Lung (tissue), 11 donors: ENCODE measurements at regions not wholly inside any gene's neighbourhood (a gene's known extent, or its start where the extent isn't known, plus 50 kb on each side); places are given as distances from the start of the nearest gene placed in this dataset.
A peak's percentile ranks its signal among the peaks of the same experiment; 100 is the strongest.

ENCODE experiments used
- ATAC-seq: fragments of 200-7000 bp; cut with Tn5 transposase; one replicate; pipeline ENCODE4 v1.9.1; 2020; ENCODE audit warnings: moderate number of reproducible peaks; ENCODE audit not compliant: insufficient read depth, low FRiP score
- DNase-seq, 3 donors: peaks; one replicate each; pipeline ENCODE4 v3.0.0-alpha.2; 2013 to 2017
- H3K27ac ChIP-seq, 2 donors: one replicate each; pipeline ENCODE4 v1.5.1; 2013; ENCODE audit warnings: mild to moderate bottlenecking in 2 of 2, moderate library complexity in 2 of 2, control low read depth in 1 of 2, inconsistent platforms in 1 of 2, low read depth in 1 of 2, low read length in 1 of 2
- H3K27me3 ChIP-seq, 3 donors: one replicate each; pipeline ENCODE4 v1.5.1; 2013; ENCODE audit warnings: low read length in 2 of 3; ENCODE audit not compliant: control insufficient read depth in 3 of 3, insufficient read depth in 3 of 3
- H3K36me3 ChIP-seq, 4 donors: one replicate each; pipeline ENCODE4 v1.5.1; 2013; ENCODE audit warnings: low read length in 4 of 4, mild to moderate bottlenecking in 1 of 4, moderate library complexity in 1 of 4; ENCODE audit not compliant: control insufficient read depth in 4 of 4, insufficient read depth in 4 of 4
- H3K4me1 ChIP-seq, 5 donors: one replicate each; pipeline ENCODE4 v1.5.1; 2013; ENCODE audit warnings: low read length in 5 of 5, mild to moderate bottlenecking in 2 of 5, moderate library complexity in 1 of 5; ENCODE audit not compliant: control insufficient read depth in 5 of 5, insufficient read depth in 5 of 5
- H3K4me3 ChIP-seq: one replicate; pipeline ENCODE4 v1.5.1; 2013; ENCODE audit warnings: mild to moderate bottlenecking, control low read depth, moderate library complexity
- H3K9ac ChIP-seq, 2 donors: one replicate each; pipeline ENCODE4 v1.5.1; 2013; ENCODE audit warnings: low read length in 2 of 2, control low read depth in 1 of 2; ENCODE audit not compliant: insufficient read depth in 1 of 2
- H3K9me3 ChIP-seq, 4 donors: one replicate each; pipeline ENCODE4 v1.5.1; 2013; ENCODE audit warnings: low read length in 3 of 4, mild to moderate bottlenecking in 1 of 4, moderate library complexity in 1 of 4; ENCODE audit not compliant: control insufficient read depth in 4 of 4, insufficient read depth in 3 of 4
- CTCF ChIP-seq: IDR thresholded peaks from 2 replicates; pipeline ENCODE4 v1.5.1; 2012; ENCODE audit warnings: mild to moderate bottlenecking; ENCODE audit errors: control extremely low read depth, extremely low read depth
- WGBS, 2 donors: extraction: QIAGEN DNeasy Blood & Tissue Kit; methylation state at CpG; one replicate each; pipeline ENCODE4 v1.1.7; 2013; 5-methylcytosine and 5-hydroxymethylcytosine counted together
- donor health status: control.
- donor health status: control.
- donor health status: Bipolar disorder and iron deficiency.
- donor health status: healthy.
- donor health status: DM: yes; HTN: yes; CAD: no.

GRCh38 chr3:64773137-64773536 lies 85.3 kb upstream of the ADAMTS9 start:
- no peaks in the 10 kb centered on the region for H3K27me3 ChIP-seq
- H3K4me3 ChIP-seq: no peak overlapping the region
- TF ChIP-seq CTCF: no peak
- WGBS, 2 donors: 63 to 76% methylated on average over 5 of the region's 5 CpGs
- H3K27ac ChIP-seq: no peak overlapping the region
- ATAC-seq: no peak
- peaks cover 0 to 4% (median under 1%) of the 10 kb centered on the region in 4 donors for H3K36me3 ChIP-seq
- peak; percentile 84 to 93 (median 90) for DNase-seq
- H3K4me1 ChIP-seq: peaks cover 0 to 28% (median 9%) of the 10 kb centered on the region in 5 donors
- H3K9me3 ChIP-seq: peaks cover 0 to 6% (median 0%) of the 10 kb centered on the region in 4 donors
- no peak overlapping the region for H3K9ac ChIP-seq

GRCh38 chr3:64766440-64766839 lies 78.6 kb upstream of the ADAMTS9 start:
- Histone ChIP-seq H3K4me3 (no peak overlapping the region), H3K27me3 (no peaks in the 10 kb centered on the region), H3K36me3 (peaks cover 0 to 4% (median 0%) of the 10 kb centered on the region in 4 donors), H3K9ac (no peak overlapping the region), H3K27ac (no peak overlapping the region), H3K9me3 (no peaks in the 10 kb centered on the region), H3K4me1 (peaks cover 0 to 17% (median 7%) of the 10 kb centered on the region in 5 donors)
- 61 to 64% methylated on average over 4 of the region's 4 CpGs for WGBS, 2 donors
- no peak for TF ChIP-seq CTCF
- DNase-seq (peak; percentile 20 to 82 (median 69)), ATAC-seq (no peak)

- Histone ChIP-seq H3K4me3 (no peak overlapping the region), H3K27me3 (no peaks in the 10 kb centered on the region), H3K4me1 (peaks cover 4 to 17% (median 7%) of the 10 kb centered on the region in 5 donors), H3K36me3 (peaks cover 0 to 4% (median 0%) of the 10 kb centered on the region in 4 donors), H3K27ac (no peak overlapping the region), H3K9me3 (no peaks in the 10 kb centered on the region), H3K9ac (no peak overlapping the region)
- WGBS, 2 donors: 64 to 72% methylated on average over 4 of the region's 4 CpGs
- DNase-seq (peak in 2 of 3 donors; percentile 19 to 32), ATAC-seq (no peak)
- no peak for TF ChIP-seq CTCF
Observed at GRCh38 chr3:64765947-64766346, 78.1 kb upstream of the ADAMTS9 start.

GRCh38 chr3:64764386-64764929 lies 76.7 kb upstream of the ADAMTS9 start:
- Histone ChIP-seq H3K27ac (no peak overlapping the region), H3K9ac (no peak overlapping the region), H3K4me3 (no peak overlapping the region), H3K27me3 (no peaks in the 10 kb centered on the region), H3K9me3 (no peaks in the 10 kb centered on the region), H3K36me3 (peaks cover 0 to 4% (median 0%) of the 10 kb centered on the region in 4 donors), H3K4me1 (peaks cover 4 to 17% (median 12%) of the 10 kb centered on the region in 5 donors)
- no peak for TF ChIP-seq CTCF
- ATAC-seq (no peak), DNase-seq (no peak)
- 67 to 70% methylated on average over 6 of the region's 6 CpGs for WGBS, 2 donors
